DMS79 treated with DMSO at 0.1 percent for 48 hours (cell line): ENCODE measurements at regions not wholly inside any gene's neighbourhood (a gene's known extent, or its start where the extent isn't known, plus 50 kb on each side); places are given as distances from the start of the nearest gene placed in this dataset.

Source experiments
- DNase-seq: peaks from one replicate; lab custom pipeline; 2025; lab: John Stamatoyannopoulos, UW

DNA sequence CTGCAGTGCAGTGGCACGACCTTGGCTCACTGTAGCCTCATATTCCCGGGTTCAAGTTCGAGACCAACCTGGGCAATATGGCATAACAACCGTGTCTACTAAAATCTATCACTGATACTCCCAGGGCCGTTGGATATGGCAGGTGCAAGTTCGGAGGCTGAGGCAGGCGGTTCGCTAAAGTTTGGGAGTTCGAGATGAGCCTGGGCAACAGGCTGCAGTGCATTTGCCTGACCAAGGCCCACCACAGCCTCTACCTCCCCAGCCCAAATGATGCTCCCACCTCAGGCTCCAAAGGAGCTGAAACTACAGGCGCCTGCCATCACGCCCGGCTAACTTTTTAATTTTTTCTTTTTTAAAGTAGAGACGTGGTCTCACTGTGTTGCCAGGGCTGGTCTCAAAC is 177.1 kb upstream of the ALG10B start:
- no peak for DNase-seq

- no peak for DNase-seq
Measured at GRCh38 chr12:38141239-38141638, 175.3 kb upstream of the ALG10B start.

DNA sequence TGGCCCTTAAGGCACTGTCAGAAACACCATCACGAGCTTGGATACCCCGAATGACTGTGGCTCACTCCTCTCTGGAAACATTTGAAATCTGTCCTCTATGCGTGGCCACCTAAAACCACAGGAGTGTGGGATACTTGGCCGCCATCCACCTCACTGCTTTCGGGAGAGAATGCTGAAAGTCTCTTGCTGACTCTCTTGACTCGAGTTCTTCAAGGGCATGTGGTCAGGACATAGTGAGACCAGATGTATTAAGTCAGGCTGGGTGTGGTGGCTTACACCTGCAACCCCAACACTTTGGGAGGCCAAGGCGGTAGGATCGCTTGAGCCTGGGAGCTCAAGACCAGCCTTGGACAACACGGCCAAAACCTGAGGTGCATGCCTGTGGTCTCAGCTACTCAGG is 174.7 kb upstream of the ALG10B start:
- DNase-seq, result no peak

DNA sequence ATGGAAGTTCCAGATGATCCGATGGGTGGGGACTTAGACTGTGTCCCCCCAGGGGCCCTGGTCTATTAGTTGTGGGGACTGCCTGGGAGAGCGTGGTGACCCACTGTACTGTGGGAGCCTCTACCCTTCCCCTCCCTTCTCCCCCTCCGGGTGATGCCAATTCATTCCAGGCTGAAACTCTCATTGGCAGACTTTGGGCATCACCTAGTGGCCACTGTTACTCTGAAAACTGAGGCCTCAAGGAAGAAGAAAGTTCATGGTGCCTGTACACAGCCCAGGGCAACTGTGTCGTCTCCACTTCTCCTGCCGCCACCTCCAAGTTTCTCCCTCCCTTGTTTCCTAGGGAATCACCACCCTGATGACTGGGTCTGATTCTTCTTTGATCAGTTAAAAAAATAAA is 173.6 kb upstream of the ALG10B start:
- no peak for DNase-seq

DNA sequence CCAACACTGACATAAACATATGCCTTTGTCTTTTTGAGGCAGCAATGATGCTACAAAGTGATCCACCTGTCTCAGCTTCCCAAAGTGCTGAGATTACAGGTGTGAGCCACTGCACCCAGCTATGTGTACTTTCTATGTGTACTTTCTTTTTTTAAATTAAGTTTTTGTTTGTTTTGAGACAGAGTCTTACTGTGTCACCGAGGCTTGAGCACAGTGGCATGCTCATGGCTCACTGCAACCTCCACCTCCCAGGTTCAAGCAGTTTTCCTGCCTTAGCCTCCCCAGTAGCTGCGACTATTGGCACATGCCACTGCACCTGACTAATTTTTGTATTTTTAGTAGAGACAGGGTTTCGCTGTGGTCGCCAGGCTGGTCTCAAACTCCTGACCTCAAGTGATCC is 172.5 kb upstream of the ALG10B start:
- no peak for DNase-seq

GRCh38 chr12:38144601-38145436 is 171.8 kb upstream of the ALG10B start:
- DNase-seq, result no peak

- DNase-seq, result no peak
Measured at GRCh38 chr12:38149395-38150073, 167.0 kb upstream of the ALG10B start.

GRCh38 chr12:38151991-38152700 is 164.4 kb upstream of the ALG10B start:
- no peak for DNase-seq

- DNase-seq, result no peak
Measured at GRCh38 chr12:38152816-38153736, 163.5 kb upstream of the ALG10B start.

- DNase-seq, result no peak
Measured at GRCh38 chr12:38153737-38154061, 162.9 kb upstream of the ALG10B start.

DNA sequence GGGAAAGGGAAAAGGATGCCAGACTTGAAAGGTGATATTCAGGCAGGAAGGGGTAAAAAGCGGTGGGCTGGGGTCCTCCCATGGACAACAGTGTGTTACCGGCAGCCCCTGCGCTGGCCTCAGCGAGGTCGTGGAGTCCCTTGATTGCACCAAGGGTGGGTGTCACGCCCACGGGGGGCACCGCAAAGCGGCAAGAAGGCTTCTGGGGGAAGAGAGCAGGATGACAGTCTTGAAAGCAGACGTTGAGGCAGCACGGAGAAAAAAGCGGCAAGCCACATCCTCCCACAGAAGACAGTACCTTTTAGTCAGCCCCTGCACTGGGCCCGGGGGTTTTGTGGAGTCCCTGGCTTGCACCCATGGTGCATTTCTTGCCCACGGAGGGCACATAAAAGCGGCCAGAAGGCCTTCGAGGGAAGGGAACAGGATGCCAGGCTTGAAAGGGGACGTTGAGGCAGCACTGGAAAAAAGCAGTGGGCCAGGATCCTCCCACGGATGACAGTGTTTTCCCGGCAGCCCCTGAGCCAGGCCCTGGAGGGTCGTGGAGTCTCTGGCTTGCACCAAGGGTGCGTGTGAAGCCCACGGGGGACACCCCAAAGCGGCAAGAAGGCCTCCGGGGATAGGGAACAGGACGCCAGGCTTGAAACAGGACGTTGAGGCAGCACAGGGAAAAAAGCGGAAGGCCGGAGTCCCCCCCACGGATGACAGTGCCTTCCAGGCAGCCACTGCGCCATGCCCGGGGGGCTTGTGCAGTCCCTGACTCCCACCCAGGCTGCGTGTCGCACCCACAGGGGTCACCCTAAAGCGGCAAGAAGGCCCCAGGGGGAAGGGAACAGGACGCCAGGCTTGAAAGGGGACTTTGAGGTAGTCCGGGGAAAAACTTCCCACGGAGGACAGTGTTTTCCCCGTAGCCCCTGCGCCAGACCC is 162.2 kb upstream of the ALG10B start:
- DNase-seq, result no peak

DNA sequence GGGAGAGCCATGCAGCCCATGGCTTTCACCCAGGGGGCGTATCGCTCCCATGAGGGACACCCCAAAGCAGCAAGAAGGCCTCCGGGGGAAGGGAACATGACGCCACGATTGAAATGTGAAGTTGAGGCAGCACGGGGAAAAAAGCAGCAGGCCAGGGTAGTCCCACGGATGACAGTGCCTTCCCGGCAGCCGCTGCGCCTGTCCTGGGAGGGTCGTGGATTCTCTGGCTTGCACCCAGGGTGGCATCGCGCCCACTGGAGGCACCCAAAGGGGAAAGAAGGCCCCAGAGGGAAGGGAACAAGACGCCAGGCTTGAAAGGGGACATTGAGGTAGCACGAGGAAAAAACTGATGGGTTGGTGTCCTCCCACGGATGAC is 161.6 kb upstream of the ALG10B start:
- DNase-seq, result no peak

- DNase-seq, result no peak
Measured at GRCh38 chr12:38155526-38156496, 160.8 kb upstream of the ALG10B start.

GRCh38 chr12:38156497-38157245 is 159.9 kb upstream of the ALG10B start:
- DNase-seq, result no peak

DNA sequence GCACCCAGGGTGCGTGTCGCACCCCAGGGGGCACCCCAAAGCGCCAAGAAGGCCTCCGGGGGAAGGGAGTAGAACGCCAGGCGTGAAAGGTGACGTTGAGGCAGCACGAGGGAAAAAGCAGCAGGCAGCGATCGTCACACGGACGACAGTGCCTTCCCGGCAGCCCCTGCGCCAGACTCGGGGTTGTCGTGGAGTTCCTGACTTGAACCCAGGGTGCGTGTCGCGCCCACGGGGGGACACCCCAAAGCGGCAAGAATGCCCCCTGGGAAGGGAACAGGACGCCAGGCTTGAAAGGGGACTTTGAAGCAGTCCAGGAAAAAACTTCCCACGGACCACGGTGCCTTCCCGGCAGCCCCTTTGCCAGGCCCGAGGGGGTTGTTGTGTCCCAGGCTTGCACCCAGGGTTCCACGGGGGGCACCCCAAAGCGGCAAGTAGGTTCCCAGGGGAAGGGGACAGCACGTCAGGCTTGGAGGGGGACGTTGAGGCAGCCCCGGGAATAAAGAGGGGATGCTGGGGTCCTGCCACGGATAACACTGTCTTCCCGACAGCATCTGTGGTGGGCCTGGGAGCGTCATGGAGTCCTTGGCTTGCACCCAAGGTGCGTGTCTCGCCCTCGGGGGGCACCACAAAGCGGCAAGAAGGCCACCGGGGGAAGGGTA is 159.2 kb upstream of the ALG10B start:
- no peak for DNase-seq

- no peak for DNase-seq
Measured at GRCh38 chr12:38157933-38158401, 158.6 kb upstream of the ALG10B start.

GRCh38 chr12:38158428-38159091 is 158.0 kb upstream of the ALG10B start:
- DNase-seq, result no peak

GRCh38 chr12:38159092-38159551 is 157.5 kb upstream of the ALG10B start:
- DNase-seq, result no peak
